ENCODE measurements at regions not wholly inside any gene's neighbourhood (a gene's known extent, or its start where the extent isn't known, plus 50 kb on each side); places are given as distances from the start of the nearest gene placed in this dataset.

- no peak for TF ChIP-seq CTCF (IDR thresholded peaks at IDR 0.05; ENCODE audit: low read depth, low read length, missing input control)
- TF ChIP-seq JUND (IDR thresholded peaks at IDR 0.05): no peak
- TF ChIP-seq ATF3 (IDR thresholded peaks at IDR 0.05): no peak
- no peak for TF ChIP-seq YY1 (IDR thresholded peaks at IDR 0.05)
- TF ChIP-seq RXRA (IDR thresholded peaks at IDR 0.05): no peak
- no peak for TF ChIP-seq REST (IDR thresholded peaks at IDR 0.05)
- TF ChIP-seq GABPA (IDR thresholded peaks at IDR 0.05 in 1 of 2, conservative IDR thresholded peaks at IDR 0.05 in 1 of 2): no peak
- TF ChIP-seq SP1 (IDR thresholded peaks at IDR 0.05): no peak
- TF ChIP-seq ZBTB33 (IDR thresholded peaks at IDR 0.05): no peak
- no peak for TF ChIP-seq HNF4A (conservative IDR thresholded peaks at IDR 0.05)
- no peak for TF ChIP-seq TAF1 (conservative IDR thresholded peaks at IDR 0.05)
- no peak for TF ChIP-seq MAX (IDR thresholded peaks at IDR 0.05)
Observed at GRCh38 chr3:106836906-106837305, 540.3 kb upstream of the CCDC54 start.

Measured in liver (tissue), 3 donors.